Hematopoietic multipotent progenitor cell treated with erythropoietin and hydrocortisone succinate and interleukin-3 and kit ligand, for 8 days (in vitro differentiated cells): ENCODE measurements at regions not wholly inside any gene's neighbourhood (a gene's known extent, or its start where the extent isn't known, plus 50 kb on each side); places are given as distances from the start of the nearest gene placed in this dataset.

Experiments used
- DNase-seq: peaks from one replicate; pipeline ENCODE4 v3.0.0-alpha.2; 2015

GRCh38 chr20:23163562-23163961 lies 77.4 kb upstream of the CD93 start:
- DNase-seq, result no peak

- DNase-seq, result no peak
Measured at GRCh38 chr20:23162887-23163286, 76.8 kb upstream of the CD93 start.

GRCh38 chr20:23161968-23162696 lies 76.0 kb upstream of the CD93 start:
- peak; percentile 83 for DNase-seq

DNA sequence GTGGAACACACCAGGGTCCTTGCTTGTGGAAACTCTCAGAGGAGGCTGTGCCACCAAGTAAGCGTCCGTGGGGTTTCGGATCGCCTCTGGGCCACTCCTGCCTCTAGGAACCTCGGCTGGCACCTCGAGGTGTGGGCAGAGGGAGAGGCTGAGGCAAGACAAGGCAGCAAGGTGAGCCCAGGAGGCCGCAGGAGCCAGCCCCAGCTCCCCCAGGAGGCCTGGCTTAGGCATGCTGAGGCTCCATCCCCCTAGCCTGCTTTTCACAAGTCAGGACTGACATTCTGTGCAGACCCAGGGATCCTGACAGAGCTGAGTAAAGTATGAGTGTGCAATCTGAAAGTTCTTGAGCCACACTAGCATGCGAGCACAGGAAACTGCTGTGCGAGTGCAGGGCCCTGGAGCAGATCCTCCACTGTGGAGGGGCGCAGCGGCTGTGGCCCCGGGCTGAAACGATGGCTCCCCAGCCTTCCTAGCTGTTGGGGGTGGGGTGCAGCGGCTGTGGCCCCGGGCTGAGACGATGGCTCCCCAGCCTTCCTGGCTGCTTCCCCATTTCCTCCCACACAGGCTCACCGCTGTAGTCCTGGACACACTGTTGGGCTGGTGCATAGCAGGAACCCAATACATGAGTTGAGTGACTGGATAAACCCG lies 75.2 kb upstream of the CD93 start:
- no peak for DNase-seq

DNA sequence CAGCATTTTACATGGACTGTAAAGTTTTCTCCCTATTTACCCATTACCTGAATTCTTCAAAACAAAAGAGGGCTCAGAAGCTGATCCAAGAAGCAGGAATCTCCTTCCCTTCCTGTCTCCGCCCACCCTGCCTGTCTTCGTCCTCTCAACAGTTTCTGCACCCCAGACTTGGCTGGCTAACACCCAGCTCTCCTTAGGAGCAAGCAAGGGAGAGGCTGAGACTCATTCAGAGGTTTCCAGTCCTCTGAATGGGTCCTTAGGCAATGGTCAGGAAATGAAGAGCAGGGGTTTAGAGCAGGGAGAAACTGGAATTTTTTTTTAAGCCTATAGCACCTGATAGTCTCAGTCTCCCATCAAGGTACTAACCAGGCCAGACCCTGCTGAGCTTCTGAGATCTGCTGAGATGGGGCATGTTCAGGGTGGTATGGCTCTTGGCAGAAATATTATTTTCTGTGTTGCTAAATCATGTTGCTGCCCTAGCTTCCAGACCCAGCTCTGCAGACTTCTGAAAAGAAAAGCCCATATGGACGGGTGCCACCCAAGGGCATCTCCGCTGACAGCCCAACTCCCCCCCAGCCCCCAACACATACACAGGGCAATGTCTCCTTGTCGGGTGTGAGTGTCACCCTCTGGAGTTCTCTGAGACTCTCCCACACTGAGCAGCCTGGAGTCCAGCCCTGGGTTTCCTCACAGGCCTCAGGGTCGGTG lies 74.6 kb upstream of the CD93 start:
- no peak for DNase-seq

DNA sequence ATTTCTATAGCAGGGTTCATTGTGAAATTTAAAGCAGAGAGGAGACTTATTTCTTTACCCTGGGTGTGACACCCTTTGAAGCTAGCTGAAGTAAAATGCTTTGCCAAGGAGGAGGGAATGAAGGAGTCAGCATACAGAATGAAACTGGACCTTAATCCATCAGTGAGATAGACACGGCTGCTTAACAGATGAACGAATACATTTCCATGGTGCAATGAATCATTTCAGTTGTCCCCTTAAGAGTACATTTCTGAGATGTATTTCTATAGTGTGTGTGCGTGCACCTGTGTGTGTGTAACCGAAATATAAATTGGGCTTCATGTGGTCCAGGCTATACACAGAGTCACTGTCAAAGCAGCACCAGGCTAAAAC lies 73.8 kb upstream of the CD93 start:
- DNase-seq, result no peak

DNA sequence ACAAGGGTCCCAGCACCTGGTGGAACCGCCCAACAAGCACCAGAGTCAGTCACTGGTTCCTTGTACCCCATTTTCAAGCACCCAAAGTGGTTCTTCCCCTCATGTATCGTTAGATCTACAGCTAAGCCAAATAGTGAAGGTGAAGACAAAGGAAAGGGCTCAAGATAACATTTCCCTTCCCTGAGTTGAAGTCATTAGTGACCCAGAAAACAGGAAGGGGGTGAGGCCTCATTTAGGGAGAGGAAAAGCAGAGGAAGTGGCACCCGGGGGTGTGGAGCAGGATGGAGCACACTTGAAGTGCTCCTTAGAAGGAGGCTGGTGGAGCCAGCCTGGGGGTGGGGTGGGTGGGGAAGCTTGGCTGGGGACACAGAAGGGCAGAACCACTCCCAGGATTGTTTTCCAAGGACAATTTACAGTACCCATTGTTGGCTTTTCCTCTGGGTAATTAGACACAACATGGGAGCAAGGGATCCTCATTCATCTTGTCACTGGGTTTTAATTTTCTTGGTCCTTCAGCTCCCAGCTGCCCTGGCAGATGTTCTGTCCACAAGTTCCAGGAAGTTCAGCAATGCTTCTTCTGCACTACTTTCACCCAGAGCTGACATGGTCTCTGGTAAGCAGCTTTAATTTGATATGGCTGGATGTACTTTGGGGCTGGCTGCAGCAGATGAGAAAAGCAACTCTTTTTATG lies 73.3 kb upstream of the CD93 start:
- no peak for DNase-seq

DNA sequence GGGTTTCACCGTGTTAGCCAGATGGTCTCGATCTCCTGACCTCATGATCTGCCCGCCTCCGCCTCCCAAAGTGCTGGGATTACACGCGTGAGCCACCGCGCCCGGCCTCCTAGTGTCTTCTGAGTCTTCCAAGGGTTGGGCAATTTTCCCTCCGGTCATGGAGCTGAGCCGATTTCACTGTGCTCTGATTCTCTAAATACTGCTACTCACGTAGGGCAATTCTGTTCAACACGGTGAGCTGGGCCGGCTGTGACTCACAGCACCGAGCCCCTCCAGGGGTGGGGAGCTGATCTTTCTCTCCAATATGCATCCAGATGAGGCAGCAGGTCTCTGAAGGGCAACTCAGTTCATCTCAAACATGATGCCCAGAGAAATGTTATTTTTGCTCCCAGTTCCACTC lies 71.6 kb upstream of the CD93 start:
- DNase-seq, result no peak

- DNase-seq, result no peak
Measured at GRCh38 chr20:23156842-23157423, 70.8 kb upstream of the CD93 start.

GRCh38 chr20:23156170-23156841 lies 70.2 kb upstream of the CD93 start:
- DNase-seq, result peak; percentile 30

- peak; percentile 32 for DNase-seq
Measured at GRCh38 chr20:23155141-23155590, 69.0 kb upstream of the CD93 start.

DNA sequence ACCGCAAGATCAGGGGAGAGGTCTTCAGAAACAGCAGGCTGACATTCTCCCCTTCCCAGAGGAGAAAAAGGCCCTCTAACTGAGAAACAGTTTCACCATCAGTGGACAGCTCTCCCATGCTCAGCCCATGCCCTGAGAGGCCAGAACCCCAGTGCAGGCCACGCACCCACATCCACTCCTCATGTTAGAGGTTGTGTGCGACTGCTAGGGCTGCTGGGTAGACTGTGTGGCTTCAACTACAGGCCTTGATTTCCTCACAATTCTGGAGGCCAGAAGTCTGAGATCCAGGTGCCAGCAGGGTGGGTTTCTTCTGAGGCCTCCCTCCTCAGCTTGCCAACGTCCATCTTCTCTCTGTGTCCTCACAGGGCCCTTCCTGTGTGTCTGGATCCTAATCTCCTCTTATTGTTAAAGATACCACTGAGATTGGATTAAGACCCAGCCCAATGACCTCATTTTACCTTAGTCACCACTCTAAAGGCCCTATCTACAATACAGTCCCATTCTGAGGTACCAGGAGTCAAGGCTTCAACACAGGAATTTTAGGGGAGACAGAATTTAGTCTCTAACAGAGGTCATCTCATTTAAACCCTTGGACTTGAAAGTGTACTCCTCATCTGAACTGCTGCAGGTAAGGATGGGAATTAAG lies 67.7 kb upstream of the CD93 start:
- no peak for DNase-seq

- DNase-seq, result no peak
Measured at GRCh38 chr20:23152902-23153301, 66.8 kb upstream of the CD93 start.

DNA sequence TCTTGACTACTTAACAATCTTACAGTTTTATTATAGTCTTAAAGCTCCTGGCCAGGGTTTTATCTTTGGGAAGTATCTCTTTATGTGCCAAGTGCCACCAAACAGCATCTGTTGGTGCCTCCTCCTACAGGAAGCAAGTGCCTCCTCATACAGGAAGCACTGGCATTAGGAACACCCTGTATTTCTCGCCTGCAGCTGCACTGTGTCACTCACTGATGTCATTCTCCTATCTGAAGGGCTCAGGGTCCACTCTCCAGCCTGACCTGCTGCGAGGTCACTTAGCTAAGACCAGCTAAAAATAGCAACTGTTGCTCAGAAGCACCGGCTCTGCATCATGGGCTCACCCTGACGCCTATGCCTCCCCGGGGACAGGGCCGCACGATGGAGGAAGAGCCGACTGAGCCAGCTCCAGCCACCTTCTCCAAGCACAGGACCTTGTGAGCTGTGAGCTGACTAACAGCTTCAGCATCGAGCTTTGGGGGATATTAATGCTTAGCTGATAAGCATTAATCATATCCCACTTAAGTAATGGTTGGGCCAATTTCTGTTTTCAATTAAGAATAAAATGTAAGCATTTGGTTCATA lies 66.3 kb upstream of the CD93 start:
- no peak for DNase-seq

GRCh38 chr20:23151885-23152284 lies 65.8 kb upstream of the CD93 start:
- no peak for DNase-seq

DNA sequence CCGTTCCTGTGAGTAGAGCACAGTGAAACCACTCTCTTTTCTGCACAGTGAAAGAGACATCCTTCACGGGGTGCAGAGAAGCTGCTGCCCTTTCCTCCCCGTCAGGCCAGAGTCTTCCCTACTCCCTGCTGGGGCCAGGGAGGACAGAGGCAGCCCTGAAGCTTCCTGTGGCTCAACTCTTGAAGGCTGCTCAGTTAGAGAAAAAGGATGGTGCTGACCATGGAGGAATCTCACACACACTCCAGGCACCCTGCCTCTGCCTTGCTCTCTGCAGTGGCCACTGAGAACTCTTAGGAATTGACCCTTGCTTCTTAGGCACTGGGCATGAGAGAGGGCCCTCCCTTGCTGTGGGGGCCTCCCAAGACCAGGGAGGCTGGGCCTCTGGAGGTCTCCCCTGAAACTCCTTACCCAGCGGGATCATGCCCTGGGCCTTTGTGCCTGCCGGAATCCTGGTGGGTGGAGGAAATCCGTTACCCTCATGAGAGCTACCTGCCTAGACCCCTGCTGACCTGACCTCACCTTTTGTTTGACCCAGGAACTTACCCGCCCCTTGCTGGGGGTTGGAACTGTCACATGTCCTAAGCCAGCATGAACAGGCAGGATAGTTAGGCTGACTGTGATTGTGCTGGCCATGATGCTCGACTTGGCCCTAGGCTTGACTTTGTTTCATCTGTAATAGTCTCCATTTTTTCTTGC lies 65.0 kb upstream of the CD93 start:
- DNase-seq, result no peak

DNA sequence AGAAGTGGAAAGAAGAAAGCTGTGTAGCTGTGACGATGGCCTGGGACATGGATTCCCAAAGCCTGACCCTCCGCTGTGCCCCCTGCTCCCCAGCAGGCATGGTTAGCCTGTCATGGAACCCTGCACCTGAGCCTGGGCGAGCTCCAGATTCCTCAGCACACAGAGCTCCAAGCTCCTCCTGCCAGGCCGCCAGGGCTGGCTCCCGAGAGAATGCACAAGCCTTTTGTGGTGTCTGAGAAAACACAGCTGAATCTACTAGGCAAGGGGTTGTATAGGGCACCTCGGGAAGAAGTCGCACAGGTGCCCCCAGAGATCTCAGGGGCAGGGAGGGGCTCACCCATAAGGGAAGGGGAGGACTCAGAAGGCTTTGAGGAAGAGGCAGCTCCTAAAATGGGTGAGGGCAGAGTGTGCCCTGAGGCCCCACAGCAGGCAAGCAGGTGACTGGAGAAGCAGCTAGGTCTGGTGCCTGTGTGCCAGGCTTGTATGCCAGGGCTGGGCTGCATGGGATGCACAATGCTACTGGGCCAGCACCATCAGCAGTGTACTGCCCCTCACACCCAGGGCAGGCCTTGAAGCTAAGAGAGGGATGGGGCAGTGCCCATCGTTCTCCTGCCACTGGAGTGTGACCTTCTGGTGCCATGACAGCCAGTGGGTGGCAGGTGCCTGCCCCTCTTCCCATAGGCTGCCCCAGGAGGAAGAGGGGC lies 64.3 kb upstream of the CD93 start:
- no peak for DNase-seq

DNA sequence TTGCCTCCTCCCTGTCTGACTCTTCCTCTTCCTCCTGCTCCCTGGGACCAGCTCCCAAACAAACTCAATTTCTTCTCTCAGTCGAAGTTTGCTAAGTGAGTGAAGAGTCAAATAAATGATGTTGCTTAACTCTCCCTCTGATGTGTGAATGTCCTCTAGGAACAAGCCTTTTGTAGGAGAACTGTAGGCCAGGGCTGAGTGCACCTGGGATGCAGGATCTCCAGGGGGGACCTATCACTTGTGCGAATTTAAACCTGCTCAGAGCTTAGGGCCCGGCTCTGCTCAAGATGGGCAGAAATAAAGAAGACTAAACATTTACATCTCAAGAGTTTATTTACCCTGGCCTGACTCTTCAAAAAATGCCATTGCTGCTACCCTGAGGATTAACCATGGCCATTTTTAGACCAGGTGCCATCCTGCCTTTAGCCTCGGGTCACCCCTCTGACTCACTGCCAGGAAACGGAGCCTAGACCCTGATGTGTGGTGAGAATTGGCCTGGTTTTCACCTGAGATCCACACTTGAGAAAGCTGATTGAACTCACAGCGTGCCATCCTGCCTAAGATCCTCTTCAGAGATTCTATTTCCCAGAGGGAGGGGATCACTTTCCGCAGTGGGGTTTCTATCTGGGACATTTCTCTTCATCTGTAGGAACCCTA lies 63.6 kb upstream of the CD93 start:
- DNase-seq, result no peak

- DNase-seq, result no peak
Measured at GRCh38 chr20:23148731-23149570, 62.8 kb upstream of the CD93 start.
